GM12878 (cell line): ENCODE measurements at regions not wholly inside any gene's neighbourhood (a gene's known extent, or its start where the extent isn't known, plus 50 kb on each side); places are given as distances from the start of the nearest gene placed in this dataset.

Experiments
- ATAC-seq: fragments of 200-7000 bp; cut with Tn5 transposase; 3 replicates; pipeline ENCODE4 v1.9.1; 2020; ENCODE audit warnings: mild to moderate bottlenecking, moderate library complexity
- BruUV-seq: library from RNA; stranded (reverse); fragments of 400-500 nt; replicated peaks from 2 replicates; lab custom pipeline; 2021; lab: Mats Ljungman, UMichigan
- CTCF ChIA-PET: fragments of 300-600 bp; sonication (Branson Sonifier 250); formaldehyde crosslinking; extraction: SDS; loops from one replicate; lab custom pipeline; 2021; ENCODE audit warnings: inconsistent platforms; lab: Yijun Ruan, JAX
- POLR2A ChIA-PET: fragments of 350-600 bp; formaldehyde crosslinking; extraction: SDS; loops from one replicate; lab custom pipeline; 2021; ENCODE audit warnings: inconsistent platforms; lab: Charles Lee
- RAD21 ChIA-PET: fragments of 300-600 bp; sonication (Branson Sonifier 250); formaldehyde crosslinking; loops from one replicate; lab custom pipeline; 2023; ENCODE audit warnings: antibody characterized with exemption; ENCODE audit not compliant: unreplicated experiment; lab: Charles Lee
- SMC1A ChIA-PET: fragments of 300-600 bp; sonication (Branson Sonifier 250); formaldehyde crosslinking; loops from one replicate; lab custom pipeline; 2023; ENCODE audit not compliant: unreplicated experiment, uncharacterized antibody; lab: Charles Lee
- DNase-seq: peaks from one replicate; pipeline ENCODE4 v3.0.0-alpha.2; 2011; ENCODE audit warnings: low read depth, low spot score
- FAIRE-seq: peaks from 3 replicates; lab custom pipeline; 2011; peaks lifted over from hg19 to GRCh38; lab: Jason Lieb, UNC
- H2AFZ ChIP-seq: 2 replicates; pipeline ENCODE4 v1.6.0; 2011; ENCODE audit warnings: low read depth, low read length, control low read depth; ENCODE audit not compliant: control insufficient read depth
- H3K27ac ChIP-seq: 2 replicates; pipeline ENCODE4 v1.5.1; 2011; ENCODE audit warnings: control low read depth; ENCODE audit not compliant: control insufficient read depth, insufficient read depth
- H3K27me3 ChIP-seq, 2 experiments: replicated peaks in 1 of 2; 2 replicates each; pipeline versions ENCODE4 v1.6.0 to v1.6.1; 2011; ENCODE audit warnings: low read length in 1 of 2; ENCODE audit not compliant: control insufficient read depth in 2 of 2, insufficient read depth in 2 of 2
- H3K36me3 ChIP-seq, 2 experiments: 2 replicates each; pipeline ENCODE4 v1.5.1; 2011; ENCODE audit warnings: low read length in 1 of 2; ENCODE audit not compliant: control insufficient read depth in 2 of 2, insufficient read depth in 2 of 2
- H3K4me1 ChIP-seq: 2 replicates; pipeline ENCODE4 v1.6.1; 2011; ENCODE audit warnings: mild to moderate bottlenecking, low read length, moderate library complexity, mixed read lengths; ENCODE audit not compliant: control insufficient read depth, insufficient read depth
- H3K4me2 ChIP-seq: 2 replicates; pipeline ENCODE4 v1.6.0; 2011; ENCODE audit warnings: control low read depth; ENCODE audit not compliant: control insufficient read depth, insufficient read depth
- H3K4me3 ChIP-seq: fragments of 200-600 bp; sonication (generic); 2 replicates; pipeline ENCODE4 v1.5.1; 2016
- H3K79me2 ChIP-seq: 2 replicates; pipeline ENCODE4 v1.6.0; 2011; ENCODE audit warnings: low read length; ENCODE audit not compliant: control insufficient read depth, insufficient read depth
- H3K9ac ChIP-seq: 2 replicates; pipeline ENCODE4 v1.8.0; 2011; ENCODE audit warnings: low read length, control low read depth, mixed read lengths; ENCODE audit not compliant: control insufficient read depth, insufficient read depth
- H3K9me3 ChIP-seq: replicated peaks from 3 replicates; pipeline ENCODE4 v1.5.1; 2011; ENCODE audit warnings: mild to moderate bottlenecking, low read length; ENCODE audit not compliant: control insufficient read depth, insufficient read depth
- H4K20me1 ChIP-seq: 2 replicates; pipeline ENCODE4 v1.6.0; 2011; ENCODE audit not compliant: control insufficient read depth, insufficient read depth
- ATF3 ChIP-seq: IDR thresholded peaks from 2 replicates; pipeline ENCODE4 v1.6.1; 2011; ENCODE audit warnings: low read depth, mild to moderate bottlenecking, low read length, moderate library complexity, borderline replicate concordance; ENCODE audit errors: extremely low read depth
- BRCA1 ChIP-seq: IDR thresholded peaks from 2 replicates; pipeline ENCODE4 v1.6.1; 2011; ENCODE audit warnings: low read depth, low read length, improper control_type of control experiment
- ESRRA ChIP-seq: IDR thresholded peaks from 2 replicates; pipeline ENCODE4 v1.6.1; 2012; ENCODE audit warnings: mild to moderate bottlenecking, low read length, improper control_type of control experiment
- HDAC2 ChIP-seq: fragments of 200-600 bp; sonication (generic); IDR thresholded peaks from 2 replicates; pipeline ENCODE4 v1.6.1; 2017
- KDM1A ChIP-seq: fragments of 200-600 bp; sonication (generic); IDR thresholded peaks from 2 replicates; pipeline ENCODE4 v1.6.1; 2016; ENCODE audit warnings: borderline replicate concordance
- LARP7 ChIP-seq: fragments of 450-650 bp; IDR thresholded peaks from 2 replicates; pipeline ENCODE4 v1.6.1; 2017; ENCODE audit warnings: mild to moderate bottlenecking
- MTA3 ChIP-seq: IDR thresholded peaks from 2 replicates; pipeline ENCODE4 v1.6.1; 2012; ENCODE audit warnings: low read length, inconsistent platforms, borderline replicate concordance
- NFIC ChIP-seq: IDR thresholded peaks from 2 replicates; pipeline ENCODE4 v1.6.1; 2012; ENCODE audit warnings: low read depth, mild to moderate bottlenecking, inconsistent platforms, low read length, moderate library complexity
- NR2C1 ChIP-seq: fragments of 450-650 bp; IDR thresholded peaks from 2 replicates; pipeline ENCODE4 v1.6.1; 2017; ENCODE audit warnings: antibody characterized with exemption, mild to moderate bottlenecking, moderate library complexity
- PAX5 ChIP-seq: IDR thresholded peaks from 2 replicates; pipeline ENCODE4 v1.6.1; 2011; ENCODE audit warnings: low read depth, low read length, borderline replicate concordance
- RAD21 ChIP-seq: IDR thresholded peaks from 2 replicates; pipeline ENCODE4 v1.6.1; 2011; ENCODE audit warnings: mild to moderate bottlenecking, low read depth, low read length, moderate library complexity; ENCODE audit not compliant: insufficient read depth
- RELA ChIP-seq: fragments of 450-650 bp; IDR thresholded peaks from 2 replicates; pipeline ENCODE4 v1.8.0; 2014; ENCODE audit warnings: borderline replicate concordance; ENCODE audit not compliant: partially characterized antibody
- SIX5 ChIP-seq: IDR thresholded peaks from 2 replicates; pipeline ENCODE4 v1.6.1; 2011; ENCODE audit warnings: mild to moderate bottlenecking, low read depth, low read length, moderate library complexity; ENCODE audit not compliant: severe bottlenecking
- TCF7 ChIP-seq: IDR thresholded peaks from 2 replicates; pipeline ENCODE4 v1.6.1; 2014; ENCODE audit warnings: antibody characterized with exemption, borderline replicate concordance
- YBX1 ChIP-seq: fragments of 450-650 bp; IDR thresholded peaks from 2 replicates; pipeline ENCODE4 v1.6.1; 2016; ENCODE audit warnings: antibody characterized with exemption
- ZNF217 ChIP-seq: fragments of 450-650 bp; IDR thresholded peaks from 2 replicates; pipeline ENCODE4 v1.6.1; 2017; ENCODE audit warnings: antibody characterized with exemption, mild to moderate bottlenecking
- ZNF274 ChIP-seq: IDR thresholded peaks from one replicate; pipeline ENCODE4 v1.8.0; 2011; ENCODE audit not compliant: insufficient read length, insufficient read depth
- WGBS: methylation state at CpG from one replicate; pipeline ENCODE4 v1.1.6; 2016; ENCODE audit warnings: low lambda C conversion rate; ENCODE audit not compliant: insufficient replicate concordance, insufficient coverage; ENCODE audit errors: missing lambda C conversion rate; 5-methylcytosine and 5-hydroxymethylcytosine counted together
- in situ Hi-C: fragments of 300-500 bp; cut with MboI; formaldehyde crosslinking; loops from 9 replicates; pipeline ENCODE4 v1.14.3; 2018; ENCODE audit warnings: mixed read lengths
- intact Hi-C: fragments of 100-400 bp; cut with micrococcal nuclease; formaldehyde crosslinking; loops from one replicate; pipeline ENCODE4 v1.14.2; 2022; ENCODE audit not compliant: unreplicated experiment

- SMC1A ChIA-PET = no interaction called here
- H3K27me3 ChIP-seq = no peaks in the 10 kb centered on the region
Measured at GRCh38 chrX:67872958-67873357, 329.1 kb downstream of the AR start.

GRCh38 chrX:67892401-67892800 is 348.6 kb downstream of the AR start:
- SMC1A ChIA-PET = no interaction called here
- Histone ChIP-seq H3K4me3 (no peak overlapping the region), H3K4me2 (no peak overlapping the region), H3K79me2 (no peaks in the 10 kb centered on the region), H3K4me1 (no peaks in the 10 kb centered on the region), H3K9me3 (no peaks in the 10 kb centered on the region), H3K36me3 (no peaks in the 10 kb centered on the region), H2AFZ (no peak overlapping the region), H3K27ac (no peak overlapping the region), H3K27me3 (no peaks in the 10 kb centered on the region), H3K9ac (no peak overlapping the region), H4K20me1 (no peaks in the 10 kb centered on the region)
- intact Hi-C loops = no loop called here
- DNase-seq = no peak
- in situ Hi-C loops = no loop called here
- POLR2A ChIA-PET = no interaction called here
- RAD21 ChIA-PET = no interaction called here
- CTCF ChIA-PET = no interaction called here
- FAIRE-seq = no peak
- BruUV-seq = no TSS peak
- no peak for ATAC-seq
- WGBS = 18% methylated on average over 2 of the region's 2 CpGs
- no peak for TF ChIP-seq ZNF274
- TF ChIP-seq MTA3 = no peak
- TF ChIP-seq KDM1A = no peak
- no peak for TF ChIP-seq PAX5
- no peak for TF ChIP-seq ZNF217
- TF ChIP-seq HDAC2 = no peak

More at GRCh38 chrX:67872958-67873357, 329.1 kb downstream of the AR start:
- no peak overlapping the region for H2AFZ ChIP-seq
- H3K9me3 ChIP-seq = no peaks in the 10 kb centered on the region
- in situ Hi-C loops (no loop called here), intact Hi-C loops (no loop called here)
- H3K27ac ChIP-seq = no peak overlapping the region
- H3K79me2 ChIP-seq = no peaks in the 10 kb centered on the region
- ChIA-PET CTCF (no interaction called here), RAD21 (no interaction called here), POLR2A (no interaction called here)
- TF ChIP-seq YBX1 (no peak), TCF7 (no peak), LARP7 (no peak), ESRRA (no peak), NR2C1 (no peak), NFIC (no peak), BRCA1 (no peak), ATF3 (no peak), RELA (no peak), RAD21 (no peak), SIX5 (no peak)
- DNase-seq (no peak), ATAC-seq (no peak), FAIRE-seq (no peak)
- no peak overlapping the region for H3K4me3 ChIP-seq
- no peak overlapping the region for H3K4me2 ChIP-seq
- no peaks in the 10 kb centered on the region for H4K20me1 ChIP-seq
- H3K4me1 ChIP-seq = no peaks in the 10 kb centered on the region
- H3K9ac ChIP-seq = no peak overlapping the region
- BruUV-seq = no TSS peak
- H3K36me3 ChIP-seq = no peaks in the 10 kb centered on the region
